ENCODE measurements at regions not wholly inside any gene's neighbourhood (a gene's known extent, or its start where the extent isn't known, plus 50 kb on each side); places are given as distances from the start of the nearest gene placed in this dataset.

GRCh38 chr2:133809485-133809884 lies 241.2 kb upstream of the NCKAP5 start:
- TF ChIP-seq POLR2A (IDR thresholded peaks at IDR 0.05) (no peak), POLR2AphosphoS5 (IDR thresholded peaks at IDR 0.05) (no peak)
- TF ChIP-seq, protein P1, sequence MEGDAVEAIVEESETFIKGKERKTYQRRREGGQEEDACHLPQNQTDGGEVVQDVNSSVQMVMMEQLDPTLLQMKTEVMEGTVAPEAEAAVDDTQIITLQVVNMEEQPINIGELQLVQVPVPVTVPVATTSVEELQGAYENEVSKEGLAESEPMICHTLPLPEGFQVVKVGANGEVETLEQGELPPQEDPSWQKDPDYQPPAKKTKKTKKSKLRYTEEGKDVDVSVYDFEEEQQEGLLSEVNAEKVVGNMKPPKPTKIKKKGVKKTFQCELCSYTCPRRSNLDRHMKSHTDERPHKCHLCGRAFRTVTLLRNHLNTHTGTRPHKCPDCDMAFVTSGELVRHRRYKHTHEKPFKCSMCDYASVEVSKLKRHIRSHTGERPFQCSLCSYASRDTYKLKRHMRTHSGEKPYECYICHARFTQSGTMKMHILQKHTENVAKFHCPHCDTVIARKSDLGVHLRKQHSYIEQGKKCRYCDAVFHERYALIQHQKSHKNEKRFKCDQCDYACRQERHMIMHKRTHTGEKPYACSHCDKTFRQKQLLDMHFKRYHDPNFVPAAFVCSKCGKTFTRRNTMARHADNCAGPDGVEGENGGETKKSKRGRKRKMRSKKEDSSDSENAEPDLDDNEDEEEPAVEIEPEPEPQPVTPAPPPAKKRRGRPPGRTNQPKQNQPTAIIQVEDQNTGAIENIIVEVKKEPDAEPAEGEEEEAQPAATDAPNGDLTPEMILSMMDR (IDR thresholded peaks at IDR 0.05): no peak
